AG10803 (cell line): ENCODE measurements at regions not wholly inside any gene's neighbourhood (a gene's known extent, or its start where the extent isn't known, plus 50 kb on each side); places are given as distances from the start of the nearest gene placed in this dataset.

Source experiments
- DNase-seq: peaks from one replicate; pipeline ENCODE4 v3.0.0; 2010; ENCODE audit warnings: low read depth
- H3K4me3 ChIP-seq: 2 replicates; pipeline ENCODE4 v1.5.1; 2011; ENCODE audit warnings: mild to moderate bottlenecking, low read length, control low read depth
- CTCF ChIP-seq: conservative IDR thresholded peaks from 2 replicates; pipeline ENCODE4 v1.5.1; 2011; ENCODE audit warnings: mild to moderate bottlenecking, low read length, control low read depth, inconsistent platforms

DNA sequence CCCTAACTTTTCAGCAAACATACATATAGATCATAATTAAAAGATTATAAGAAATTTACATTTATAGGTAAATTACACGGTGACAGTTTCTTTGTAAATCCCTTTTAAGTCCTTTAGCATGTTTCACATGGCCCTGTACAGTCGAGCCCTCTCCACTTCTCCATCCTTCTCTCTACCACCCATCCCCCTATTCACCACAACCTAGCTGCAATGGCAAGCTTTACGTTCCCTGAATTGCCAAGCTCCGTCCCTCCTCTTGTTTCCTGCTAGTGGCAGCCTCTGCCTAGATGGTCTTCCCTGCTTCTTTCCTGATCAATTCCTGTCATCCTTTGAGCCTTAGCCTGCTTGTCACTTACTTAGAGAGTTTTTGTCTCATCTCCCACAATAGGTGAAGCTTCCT is 116.2 kb downstream of the TMA16 start:
- DNase-seq = no peak
- H3K4me3 ChIP-seq = no peak overlapping the region
- no peak for TF ChIP-seq CTCF

DNA sequence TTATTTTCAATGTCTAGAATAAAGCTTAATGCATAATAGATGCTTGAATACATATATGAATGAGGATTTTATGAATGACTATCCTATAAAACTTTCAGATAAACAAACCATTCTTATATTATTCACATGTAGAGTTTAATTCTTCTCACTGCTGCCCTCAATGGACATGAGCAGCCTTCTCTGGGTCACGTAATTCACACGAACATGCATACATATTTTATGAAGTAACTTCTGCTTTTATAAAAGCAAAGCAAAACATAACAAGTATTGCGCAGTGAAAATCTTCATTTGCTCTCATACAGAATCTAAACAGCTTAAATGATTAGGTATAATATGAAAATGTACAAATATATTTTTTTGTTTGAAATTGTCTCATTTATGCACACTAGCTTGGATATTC is 116.7 kb downstream of the TMA16 start:
- no peak overlapping the region for H3K4me3 ChIP-seq
- no peak for DNase-seq
- no peak for TF ChIP-seq CTCF

- no peak for TF ChIP-seq CTCF
- no peak for DNase-seq
- H3K4me3 ChIP-seq = no peak overlapping the region
These were observed 117.4 kb downstream of the TMA16 start for GRCh38 chr4:163611784-163612445.

GRCh38 chr4:163612762-163613161 is 118.3 kb downstream of the TMA16 start:
- TF ChIP-seq CTCF = no peak
- no peak for DNase-seq
- no peak overlapping the region for H3K4me3 ChIP-seq

GRCh38 chr4:163613383-163613782 is 118.9 kb downstream of the TMA16 start:
- H3K4me3 ChIP-seq = no peak overlapping the region
- DNase-seq = no peak
- TF ChIP-seq CTCF = no peak

- DNase-seq = no peak
- no peak for TF ChIP-seq CTCF
- no peak overlapping the region for H3K4me3 ChIP-seq
These were observed 120.4 kb downstream of the TMA16 start for GRCh38 chr4:163614866-163615265.

GRCh38 chr4:163618845-163619244 is 124.4 kb downstream of the TMA16 start:
- H3K4me3 ChIP-seq = no peak overlapping the region
- no peak for DNase-seq
- no peak for TF ChIP-seq CTCF
